ENCODE measurements at regions not wholly inside any gene's neighbourhood (a gene's known extent, or its start where the extent isn't known, plus 50 kb on each side); places are given as distances from the start of the nearest gene placed in this dataset.

- no peaks in the 10 kb centered on the region for H3K36me3 ChIP-seq
- no peak overlapping the region for H3K9ac ChIP-seq
- peak overlapping the region; percentile 83; the same call in 1 of the 2 replicates for H3K4me3 ChIP-seq
- H3K4me2 ChIP-seq: peak overlapping the region; percentile 94
- no peaks in the 10 kb centered on the region for H3K9me3 ChIP-seq
- no peak overlapping the region for H3K27ac ChIP-seq
- H3K27me3 ChIP-seq: peaks cover 7% of the 10 kb centered on the region; the same call in 1 of the 2 replicates
- peaks cover 6% of the 10 kb centered on the region for H3K4me1 ChIP-seq
- peaks cover 35% of the 10 kb centered on the region for H4K20me1 ChIP-seq
- no peak for TF ChIP-seq Cebpa-rat (IDR thresholded peaks at IDR 0.05)
Measured at GRCh38 chr10:91164520-91165065, 55.9 kb upstream of the PCGF5 start.

- Histone ChIP-seq H3K27ac (no peak overlapping the region), H3K4me3 (no peak overlapping the region), H3K4me1 (peaks cover 6% of the 10 kb centered on the region), H3K9ac (no peak overlapping the region), H3K9me3 (peaks cover 14% of the 10 kb centered on the region; the same call in 1 of the 2 replicates), H3K27me3 (peaks cover 7% of the 10 kb centered on the region; the same call in 1 of the 2 replicates), H3K4me2 (no peak overlapping the region), H4K20me1 (peaks cover 35% of the 10 kb centered on the region), H3K36me3 (no peaks in the 10 kb centered on the region)
- TF ChIP-seq Cebpa-rat (IDR thresholded peaks at IDR 0.05): no peak
Measured at GRCh38 chr10:91167406-91167805, 53.1 kb upstream of the PCGF5 start.

GRCh38 chr10:91170418-91170817 lies 50.0 kb upstream of the PCGF5 start:
- TF ChIP-seq Cebpa-rat (IDR thresholded peaks at IDR 0.05): no peak
- peaks cover 19% of the 10 kb centered on the region for H4K20me1 ChIP-seq
- H3K27me3 ChIP-seq: no peaks in the 10 kb centered on the region
- no peaks in the 10 kb centered on the region for H3K36me3 ChIP-seq
- H3K4me1 ChIP-seq: no peaks in the 10 kb centered on the region
- H3K9ac ChIP-seq: no peak overlapping the region
- no peak overlapping the region for H3K4me2 ChIP-seq
- H3K4me3 ChIP-seq: no peak overlapping the region
- peaks cover 23% of the 10 kb centered on the region for H3K9me3 ChIP-seq
- no peak overlapping the region for H3K27ac ChIP-seq
